ENCODE measurements at regions not wholly inside any gene's neighbourhood (a gene's known extent, or its start where the extent isn't known, plus 50 kb on each side); places are given as distances from the start of the nearest gene placed in this dataset.

DNA sequence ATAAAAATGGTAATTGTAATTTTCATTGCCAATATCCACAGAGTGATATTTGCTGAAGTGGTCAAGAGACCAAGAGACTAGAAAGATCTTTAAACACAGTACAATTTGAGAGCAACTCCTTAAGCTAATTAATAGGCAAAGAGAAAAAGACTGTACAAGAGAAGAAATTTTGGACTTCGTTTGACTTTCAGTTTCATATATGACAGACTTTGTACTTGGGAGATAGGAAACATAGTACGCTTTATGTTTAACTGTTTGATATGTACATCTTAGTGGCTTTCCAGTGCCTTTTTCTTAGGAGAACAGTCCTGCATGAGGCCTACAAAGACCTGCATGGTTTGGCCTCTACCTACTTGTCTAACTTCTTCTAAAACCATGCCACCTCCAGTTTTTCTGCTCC, 1118.1 kb downstream of the TRHDE start (continued):
- TF ChIP-seq TAF7 (optimal IDR thresholded peaks at IDR 0.05; ENCODE audit: borderline replicate concordance, low read depth, low read length) (no peak), JUN (IDR thresholded peaks at IDR 0.05; ENCODE audit: low read depth, low read length) (no peak)

All from H1 (cell line).